Muscle layer of colon (tissue), 2 donors: ENCODE measurements at regions not wholly inside any gene's neighbourhood (a gene's known extent, or its start where the extent isn't known, plus 50 kb on each side); places are given as distances from the start of the nearest gene placed in this dataset.

ENCODE experiments used
- H3K27ac ChIP-seq: one replicate; pipeline ENCODE4 v1.7.0; 2013; ENCODE audit warnings: low read depth, mild to moderate bottlenecking, low read length, moderate library complexity
- H3K27me3 ChIP-seq, 2 donors: one replicate each; pipeline ENCODE4 v1.7.0; 2013; ENCODE audit warnings: low read length in 2 of 2, mild to moderate bottlenecking in 2 of 2; ENCODE audit not compliant: insufficient read depth in 2 of 2, control insufficient read depth in 1 of 2
- H3K36me3 ChIP-seq: one replicate; pipeline ENCODE4 v1.7.0; 2013; ENCODE audit warnings: mild to moderate bottlenecking, low read length; ENCODE audit not compliant: insufficient read depth
- H3K4me1 ChIP-seq: one replicate; pipeline ENCODE4 v1.7.0; 2013; ENCODE audit warnings: mild to moderate bottlenecking, low read length; ENCODE audit not compliant: insufficient read depth
- H3K4me3 ChIP-seq, 2 donors: one replicate each; pipeline ENCODE4 v1.7.0; 2013; ENCODE audit warnings: low read length in 2 of 2, low read depth in 1 of 2, mild to moderate bottlenecking in 1 of 2, moderate library complexity in 1 of 2
- H3K9ac ChIP-seq: one replicate; pipeline ENCODE4 v1.7.0; 2013; ENCODE audit warnings: low read length
- H3K9me3 ChIP-seq: one replicate; pipeline ENCODE4 v1.7.0; 2013; ENCODE audit warnings: mild to moderate bottlenecking, low read length
- donor health status: abdominal sarcoma.
- donor health status: Adenocarcinoma of cecum.

DNA sequence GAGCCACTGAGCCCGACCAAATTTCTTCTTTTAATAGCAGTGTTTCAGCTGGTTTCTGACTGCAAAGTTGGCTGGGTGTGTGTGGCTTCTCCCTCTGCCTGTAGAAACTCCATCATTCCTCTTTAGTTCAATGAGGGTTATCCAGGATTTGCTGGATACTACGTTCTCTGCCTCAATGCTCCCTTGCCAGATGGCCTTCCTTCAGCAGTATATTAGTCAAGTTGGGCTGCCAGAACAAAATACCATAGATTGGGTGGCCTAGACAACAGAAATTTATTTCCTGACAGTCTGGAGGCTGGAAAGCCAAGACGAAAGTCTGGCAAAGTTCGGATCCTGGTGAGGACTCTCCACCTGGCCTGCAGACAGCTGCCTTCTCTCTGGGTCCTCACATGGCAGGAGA lies 103.7 kb downstream of the NOG start:
- Histone ChIP-seq H3K9me3 (no peaks in the 10 kb centered on the region), H3K36me3 (no peaks in the 10 kb centered on the region), H3K27me3 (no peaks in the 10 kb centered on the region), H3K27ac (no peak overlapping the region), H3K9ac (no peak overlapping the region), H3K4me1 (peaks cover 11% of the 10 kb centered on the region), H3K4me3 (no peak overlapping the region)

DNA sequence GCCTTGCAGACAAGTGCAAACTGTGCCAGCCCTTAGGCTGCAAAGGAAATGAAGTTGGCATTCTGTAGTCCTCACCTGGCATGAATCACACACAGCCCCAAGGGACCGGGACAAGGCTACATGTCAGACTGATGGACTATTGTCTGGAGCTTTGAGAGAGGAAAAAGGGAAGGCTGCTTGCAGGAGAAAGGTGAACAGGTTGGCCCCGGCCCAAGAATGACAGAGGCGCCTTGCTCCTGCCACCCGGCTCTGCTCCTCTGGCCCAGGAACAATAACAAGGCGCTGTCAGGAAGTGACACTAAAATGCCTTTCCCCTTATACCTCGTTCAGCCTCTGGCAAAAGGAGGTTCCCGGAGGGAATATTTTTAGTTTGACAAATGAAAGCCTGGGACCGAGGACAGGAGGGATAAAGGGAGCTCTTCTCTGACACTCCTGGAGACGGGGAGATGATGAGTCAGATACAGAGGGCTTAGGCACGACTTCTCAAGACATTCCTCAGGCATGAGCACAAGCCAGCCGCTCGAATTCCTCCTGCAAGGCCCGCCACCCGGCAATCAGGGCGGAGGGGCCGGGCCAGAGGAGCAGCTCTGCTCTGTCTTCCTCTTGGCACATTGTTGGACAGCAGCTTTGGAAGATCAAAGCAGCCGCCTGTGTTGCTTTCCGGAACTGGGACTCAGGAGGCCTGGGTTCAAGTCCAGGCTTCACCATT lies 105.8 kb downstream of the NOG start:
- no peaks in the 10 kb centered on the region for H3K27me3 ChIP-seq
- H3K9ac ChIP-seq, result no peak overlapping the region
- no peak overlapping the region for H3K4me3 ChIP-seq
- H3K9me3 ChIP-seq, result no peaks in the 10 kb centered on the region
- H3K4me1 ChIP-seq, result peaks cover 11% of the 10 kb centered on the region
- no peaks in the 10 kb centered on the region for H3K36me3 ChIP-seq
- peak overlapping the region; percentile 23 for H3K27ac ChIP-seq

DNA sequence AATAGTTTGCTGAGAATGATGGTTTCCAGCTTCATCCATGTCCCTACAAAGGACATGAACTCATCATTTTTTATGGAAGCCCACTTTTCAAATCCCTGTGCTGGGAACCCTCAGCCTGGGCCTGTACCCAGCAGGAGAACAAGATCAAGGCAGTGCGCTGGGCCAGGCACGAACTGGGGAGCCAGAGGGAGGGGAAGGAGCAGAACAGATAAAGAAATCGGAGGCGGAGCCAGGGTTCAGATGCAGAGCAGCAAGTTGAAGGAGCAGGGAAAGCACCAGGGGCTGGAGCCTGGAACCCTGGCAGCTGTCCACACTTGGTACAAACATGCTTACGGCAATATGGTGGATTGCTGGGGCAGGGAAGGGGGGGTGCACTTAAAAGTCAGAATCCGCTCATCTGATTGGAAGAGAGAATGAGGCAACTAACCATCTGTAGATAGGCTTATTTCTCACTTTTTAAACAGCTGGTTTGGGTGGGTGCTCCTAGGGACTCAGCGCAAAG lies 107.5 kb downstream of the NOG start:
- Histone ChIP-seq H3K9ac (no peak overlapping the region), H3K27ac (no peak overlapping the region), H3K4me1 (peaks cover 11% of the 10 kb centered on the region), H3K4me3 (no peak overlapping the region), H3K9me3 (no peaks in the 10 kb centered on the region), H3K27me3 (no peaks in the 10 kb centered on the region), H3K36me3 (no peaks in the 10 kb centered on the region)

DNA sequence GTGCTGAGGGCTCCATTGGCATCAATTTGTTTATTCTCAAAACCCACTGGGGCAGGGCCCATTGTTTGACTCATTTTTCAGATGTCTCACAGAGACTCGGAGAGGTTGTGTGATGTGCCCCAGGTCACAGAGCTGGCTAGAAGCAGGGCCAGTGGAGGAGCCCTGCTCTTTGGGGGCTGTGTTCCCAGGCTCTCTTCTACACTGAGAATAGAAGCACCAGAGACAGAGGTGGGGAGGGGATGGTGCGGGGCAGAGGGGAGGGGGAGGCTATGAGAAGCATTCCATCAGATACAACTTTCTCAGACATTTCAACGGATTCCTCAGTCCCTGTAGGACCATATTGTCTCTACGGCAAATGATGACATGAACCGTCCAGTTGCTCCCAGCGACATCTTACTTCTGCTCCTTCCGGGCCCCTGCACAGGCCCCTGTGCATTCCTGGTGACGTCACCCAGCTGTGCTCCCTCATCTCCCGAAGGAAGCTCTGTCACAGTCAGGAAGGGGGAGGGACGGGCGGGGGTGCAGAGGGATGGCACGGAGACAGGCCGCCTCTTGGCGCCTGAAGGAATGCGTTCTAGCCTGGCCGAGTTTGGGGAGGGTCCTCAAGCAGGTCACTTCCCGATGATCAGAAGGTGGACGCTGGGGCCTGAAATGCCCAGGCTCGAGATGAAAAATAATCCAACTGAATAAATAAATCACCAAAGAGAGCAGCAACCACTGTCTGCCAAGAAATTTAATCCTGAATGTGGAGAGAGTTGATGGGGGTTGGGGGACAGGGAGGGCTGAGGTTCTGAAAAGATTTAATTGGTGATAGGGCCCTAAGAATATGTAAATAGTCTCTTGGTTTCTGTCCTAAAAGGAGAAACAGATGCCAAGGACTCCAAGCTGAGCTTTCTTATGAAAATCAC lies 114.1 kb downstream of the NOG start:
- no peaks in the 10 kb centered on the region for H3K9me3 ChIP-seq

DNA sequence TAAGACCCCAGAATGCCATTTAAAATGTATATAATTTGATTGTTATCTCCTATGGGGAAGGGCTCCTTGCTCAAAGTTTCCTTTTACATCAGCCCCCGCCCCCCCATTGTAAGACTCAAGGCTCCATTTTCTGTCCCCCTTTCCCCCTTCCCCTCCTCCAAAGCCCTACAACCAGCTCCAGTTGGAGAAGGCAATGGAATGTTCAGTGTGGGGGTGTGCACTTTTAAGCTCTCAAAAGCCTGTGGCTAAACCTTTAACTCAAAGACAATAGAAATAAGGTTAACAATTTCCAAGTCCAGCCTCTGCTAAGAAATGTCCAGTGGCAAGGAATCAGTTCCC lies 114.7 kb downstream of the NOG start:
- no peaks in the 10 kb centered on the region for H3K4me1 ChIP-seq
- no peaks in the 10 kb centered on the region for H3K36me3 ChIP-seq
- no peaks in the 10 kb centered on the region for H3K27me3 ChIP-seq
- no peak overlapping the region for H3K9ac ChIP-seq
- H3K4me3 ChIP-seq, result no peak overlapping the region
- H3K9me3 ChIP-seq, result no peaks in the 10 kb centered on the region
- no peak overlapping the region for H3K27ac ChIP-seq

More for the DNA sequence above, 114.1 kb downstream of the NOG start:
- Histone ChIP-seq H3K27ac (no peak overlapping the region), H3K36me3 (no peaks in the 10 kb centered on the region), H3K9ac (no peak overlapping the region), H3K4me3 (no peak overlapping the region), H3K4me1 (no peaks in the 10 kb centered on the region), H3K27me3 (no peaks in the 10 kb centered on the region)

DNA sequence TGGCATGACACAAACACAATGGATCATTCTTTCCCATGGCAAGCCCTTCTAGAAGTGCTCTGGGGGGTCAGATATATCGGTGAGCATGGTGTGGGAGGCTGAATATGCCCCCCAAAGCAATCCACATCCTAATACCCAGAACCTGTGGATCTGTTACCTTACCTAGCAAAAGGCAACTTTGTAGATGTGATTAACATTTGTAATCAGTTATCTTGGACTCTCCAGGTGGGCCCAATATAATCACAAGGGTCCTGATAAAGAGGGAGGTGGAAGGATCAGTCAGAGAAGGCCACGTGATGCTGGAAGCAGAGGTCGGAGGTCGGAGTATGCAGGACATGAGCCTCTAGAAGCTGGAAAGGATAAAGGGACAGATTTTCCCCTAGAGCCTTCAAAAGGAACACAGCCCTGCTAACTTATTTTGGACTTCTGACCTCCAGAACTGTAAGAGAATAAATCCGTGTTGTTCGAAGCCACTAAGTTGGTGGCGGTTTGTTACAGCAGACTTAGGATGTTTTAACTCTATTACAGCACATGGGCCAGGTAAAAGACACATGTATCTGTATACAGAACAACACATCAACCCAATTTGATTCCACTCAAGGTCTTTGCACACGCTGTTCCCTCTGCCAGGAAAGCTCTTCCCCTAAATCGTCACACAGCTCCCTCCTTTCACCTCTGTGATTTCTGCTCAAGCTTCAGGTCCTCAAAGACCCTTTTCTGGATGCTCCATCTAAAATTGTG lies 115.3 kb downstream of the NOG start:
- H3K27ac ChIP-seq, result no peak overlapping the region
- H3K36me3 ChIP-seq, result no peaks in the 10 kb centered on the region
- no peaks in the 10 kb centered on the region for H3K4me1 ChIP-seq
- H3K9ac ChIP-seq, result no peak overlapping the region
- no peaks in the 10 kb centered on the region for H3K9me3 ChIP-seq
- no peaks in the 10 kb centered on the region for H3K27me3 ChIP-seq
- no peak overlapping the region for H3K4me3 ChIP-seq

DNA sequence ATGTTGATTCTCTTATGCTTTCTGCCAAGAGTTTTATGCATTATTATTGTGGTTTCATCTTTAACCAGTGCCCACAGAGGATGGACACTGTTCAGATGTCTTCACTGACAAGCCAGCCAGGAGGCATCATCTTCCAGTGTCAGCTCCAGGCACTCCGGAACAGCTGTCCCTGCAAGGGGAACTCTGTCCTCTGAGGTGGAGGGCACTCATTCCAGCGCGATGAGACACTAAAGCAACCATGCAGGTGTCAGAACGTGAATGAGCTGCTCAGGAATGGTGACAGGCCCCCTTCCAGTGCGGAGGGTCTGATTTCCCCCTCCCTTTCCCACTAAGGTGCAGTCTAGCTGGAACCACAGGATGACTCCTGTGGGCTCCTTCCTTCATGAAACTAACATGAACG lies 117.5 kb downstream of the NOG start:
- no peaks in the 10 kb centered on the region for H3K27me3 ChIP-seq
- no peak overlapping the region for H3K27ac ChIP-seq
- no peaks in the 10 kb centered on the region for H3K9me3 ChIP-seq
- H3K4me3 ChIP-seq, result no peak overlapping the region
- H3K4me1 ChIP-seq, result no peaks in the 10 kb centered on the region
- H3K9ac ChIP-seq, result no peak overlapping the region
- no peaks in the 10 kb centered on the region for H3K36me3 ChIP-seq

DNA sequence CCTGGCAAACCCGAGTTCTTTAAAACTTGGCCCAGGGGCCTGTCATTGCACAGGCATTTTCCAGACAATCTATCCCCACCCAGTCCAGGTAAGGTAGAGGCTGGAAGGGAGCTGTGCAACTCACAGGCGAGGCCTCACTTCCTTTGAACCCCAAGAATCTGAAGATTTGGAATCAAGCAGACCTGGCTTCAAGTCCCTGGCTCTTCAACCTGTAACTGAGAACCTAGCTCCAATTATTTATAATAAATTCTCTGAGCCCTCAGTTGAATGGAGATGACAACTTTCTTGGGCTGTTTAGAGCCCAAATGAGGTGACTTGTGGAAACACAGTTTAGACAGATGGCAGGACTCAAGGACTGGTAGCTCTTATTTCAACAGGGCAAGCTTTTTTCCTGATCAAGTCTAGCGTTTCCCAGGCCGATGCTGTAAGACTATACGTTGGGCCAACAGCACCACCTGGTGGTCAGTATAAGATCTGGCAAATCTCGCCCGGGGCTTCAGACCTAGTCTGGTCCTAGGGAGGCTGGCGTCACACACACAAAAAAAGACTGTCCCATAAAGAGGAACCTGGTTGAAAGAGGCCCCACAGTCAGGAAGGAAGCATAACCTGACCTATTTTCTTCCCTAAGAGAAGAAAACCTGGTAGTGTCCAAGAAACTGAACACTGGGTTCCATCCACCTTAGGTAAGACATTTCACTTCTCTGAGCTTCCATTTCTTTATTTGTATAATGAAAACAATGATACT lies 117.9 kb downstream of the C17orf67 start:
- Histone ChIP-seq H3K27me3 (peaks cover 0 to 4% of the 10 kb centered on the region in 2 donors), H3K27ac (no peak overlapping the region), H3K9ac (no peak overlapping the region), H3K4me1 (no peaks in the 10 kb centered on the region), H3K9me3 (no peaks in the 10 kb centered on the region), H3K36me3 (no peaks in the 10 kb centered on the region), H3K4me3 (no peak overlapping the region)

DNA sequence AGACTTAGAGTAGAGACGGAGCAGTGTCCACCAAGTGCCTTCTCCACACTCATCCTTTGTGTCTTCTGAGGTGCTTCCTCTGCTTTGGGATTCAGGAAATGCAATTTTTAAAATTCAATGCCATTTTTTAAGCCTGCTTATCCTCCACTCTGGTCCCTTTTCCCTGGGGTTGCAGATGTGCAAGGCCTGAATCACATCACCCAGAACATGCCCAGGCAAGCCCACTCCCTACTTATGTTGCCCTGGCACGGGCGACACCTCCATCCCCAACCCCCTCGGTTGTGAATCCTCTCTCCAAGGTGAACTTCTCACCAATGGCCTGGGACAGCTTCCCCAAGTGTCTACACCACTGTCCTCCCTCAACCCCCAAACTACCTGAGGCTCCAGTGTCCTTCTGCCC lies 116.2 kb downstream of the C17orf67 start:
- H3K9ac ChIP-seq, result no peak overlapping the region
- peaks cover 0 to 4% of the 10 kb centered on the region in 2 donors for H3K27me3 ChIP-seq

DNA sequence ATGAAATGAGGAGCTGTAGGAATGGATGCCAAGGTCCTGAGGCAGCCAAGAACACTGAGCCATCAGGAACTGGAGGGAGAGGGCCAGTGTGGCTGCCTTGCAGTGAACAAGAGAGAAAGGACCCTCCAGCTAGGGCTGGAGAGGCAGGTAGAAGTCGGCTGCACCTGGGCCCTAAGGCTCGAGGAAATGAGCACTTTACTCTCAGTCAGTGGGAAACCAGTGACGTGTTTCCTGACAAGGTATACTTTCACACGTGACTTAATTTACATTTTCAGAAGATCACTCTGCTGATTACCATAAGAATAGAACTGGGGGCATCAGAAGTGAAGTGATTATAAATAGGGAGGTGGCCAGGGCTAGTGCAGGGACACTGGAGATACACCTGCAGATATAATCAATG lies 115.2 kb downstream of the C17orf67 start:
- Histone ChIP-seq H3K36me3 (no peaks in the 10 kb centered on the region), H3K27ac (no peak overlapping the region), H3K9ac (no peak overlapping the region), H3K4me1 (no peaks in the 10 kb centered on the region), H3K4me3 (no peak overlapping the region), H3K27me3 (peaks cover 0 to 4% of the 10 kb centered on the region in 2 donors), H3K9me3 (no peaks in the 10 kb centered on the region)

More for the DNA sequence above, 116.2 kb downstream of the C17orf67 start:
- Histone ChIP-seq H3K9me3 (no peaks in the 10 kb centered on the region), H3K4me3 (no peak overlapping the region), H3K27ac (no peak overlapping the region), H3K36me3 (no peaks in the 10 kb centered on the region), H3K4me1 (no peaks in the 10 kb centered on the region)

DNA sequence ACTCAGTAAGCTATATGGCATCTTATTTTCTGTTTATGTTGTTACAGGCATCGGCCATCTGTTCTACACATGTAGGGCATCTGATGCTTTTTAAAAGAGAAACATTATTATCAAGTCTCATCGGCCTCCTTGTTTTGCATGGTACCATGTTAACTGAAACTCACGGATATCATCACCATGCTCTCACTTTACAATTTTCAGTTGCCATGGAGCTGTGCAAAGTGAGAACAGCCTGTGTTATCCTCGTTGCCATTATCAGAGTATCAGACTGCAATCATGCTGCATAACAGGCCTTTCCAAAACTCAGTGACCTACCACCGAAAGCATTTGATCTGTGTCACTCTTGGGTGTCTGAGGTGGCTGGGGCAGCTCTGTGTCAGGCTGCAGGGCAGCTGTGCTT lies 110.3 kb downstream of the C17orf67 start:
- no peaks in the 10 kb centered on the region for H3K9me3 ChIP-seq
- no peaks in the 10 kb centered on the region for H3K36me3 ChIP-seq
- no peak overlapping the region for H3K9ac ChIP-seq
- no peaks in the 10 kb centered on the region for H3K4me1 ChIP-seq
- no peak overlapping the region for H3K27ac ChIP-seq
- no peaks in the 10 kb centered on the region for H3K27me3 ChIP-seq
- no peak overlapping the region for H3K4me3 ChIP-seq
